HUES64 (cell line): ENCODE measurements at regions not wholly inside any gene's neighbourhood (a gene's known extent, or its start where the extent isn't known, plus 50 kb on each side); places are given as distances from the start of the nearest gene placed in this dataset.

Experiments
- H3K27ac ChIP-seq: 2 replicates; pipeline ENCODE4 v1.7.0; 2013; ENCODE audit warnings: low read depth, low read length, inconsistent platforms
- H3K27me3 ChIP-seq: 2 replicates; pipeline ENCODE4 v1.6.1; 2013; ENCODE audit warnings: mild to moderate bottlenecking, low read length; ENCODE audit not compliant: insufficient read depth
- H3K36me3 ChIP-seq: 2 replicates; pipeline ENCODE4 v1.6.1; 2013; ENCODE audit warnings: mild to moderate bottlenecking, low read length; ENCODE audit not compliant: insufficient read depth
- H3K4me1 ChIP-seq: 2 replicates; pipeline ENCODE4 v1.6.1; 2013; ENCODE audit warnings: mild to moderate bottlenecking, low read length, moderate library complexity; ENCODE audit not compliant: insufficient read depth
- H3K4me3 ChIP-seq: 2 replicates; pipeline ENCODE4 v1.5.1; 2013; ENCODE audit warnings: mild to moderate bottlenecking, low read length, moderate library complexity
- H3K9ac ChIP-seq: 2 replicates; pipeline ENCODE4 v1.6.1; 2013; ENCODE audit warnings: mild to moderate bottlenecking, low read depth, low read length
- H3K9me3 ChIP-seq: 2 replicates; pipeline ENCODE4 v1.6.1; 2013; ENCODE audit warnings: low read depth, low read length; ENCODE audit not compliant: insufficient read depth
- WGBS: fragments of 150-250, 120-280 bp; methylation state at CpG from one replicate; pipeline ENCODE4 v1.1.7; 2013; ENCODE audit warnings: missing lambda C conversion rate; 5-methylcytosine and 5-hydroxymethylcytosine counted together

DNA sequence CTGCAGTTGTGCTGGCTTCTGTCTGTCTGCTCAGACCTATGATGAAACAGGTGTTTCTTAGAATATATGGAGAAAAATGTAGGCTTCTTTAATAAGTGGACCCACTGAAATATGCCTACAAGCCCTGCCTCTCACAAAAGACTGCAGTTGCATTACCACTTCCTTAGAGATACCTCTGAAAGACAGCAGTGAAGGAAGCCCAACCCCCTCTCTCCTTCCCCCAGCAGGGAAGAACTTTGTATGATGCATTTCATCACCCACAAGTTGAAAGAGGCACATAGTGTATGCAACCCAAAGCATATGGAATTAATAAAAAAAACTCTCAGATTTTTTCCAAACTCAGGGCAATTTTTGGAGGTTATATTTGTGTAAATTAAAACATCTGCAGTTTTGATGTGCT, 916.7 kb downstream of the TECRL start:
- H3K4me1 ChIP-seq, result peaks cover 4% of the 10 kb centered on the region
- H3K4me3 ChIP-seq, result no peak overlapping the region
- H3K9ac ChIP-seq, result no peak overlapping the region
- no peaks in the 10 kb centered on the region for H3K27me3 ChIP-seq
- no peaks in the 10 kb centered on the region for H3K9me3 ChIP-seq
- no peaks in the 10 kb centered on the region for H3K36me3 ChIP-seq
- H3K27ac ChIP-seq, result no peak overlapping the region

DNA sequence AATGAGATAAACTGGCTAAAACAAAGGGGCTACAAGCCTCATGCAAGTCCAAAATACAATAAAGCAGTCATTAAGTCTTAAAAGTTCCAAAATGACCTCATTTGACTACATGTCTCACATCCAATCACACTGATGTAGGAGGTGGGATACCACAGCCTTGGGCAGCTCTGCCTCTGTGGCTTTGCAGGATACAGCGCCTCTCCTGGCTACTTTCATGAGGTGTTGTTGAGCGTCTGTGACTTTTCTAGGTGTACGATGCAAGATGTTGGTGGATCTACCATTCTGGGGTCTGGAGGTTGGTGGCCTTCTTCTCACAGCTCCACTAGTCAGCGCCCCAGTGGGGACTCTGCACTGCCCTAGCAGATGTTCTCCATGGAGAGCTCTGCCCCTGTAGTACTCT, 944.9 kb downstream of the TECRL start:
- Histone ChIP-seq H3K27me3 (no peaks in the 10 kb centered on the region), H3K27ac (no peak overlapping the region), H3K4me1 (no peaks in the 10 kb centered on the region), H3K4me3 (no peak overlapping the region), H3K9ac (no peak overlapping the region), H3K36me3 (no peaks in the 10 kb centered on the region), H3K9me3 (no peaks in the 10 kb centered on the region)
- 96% methylated on average over 4 of the region's 4 CpGs for WGBS

DNA sequence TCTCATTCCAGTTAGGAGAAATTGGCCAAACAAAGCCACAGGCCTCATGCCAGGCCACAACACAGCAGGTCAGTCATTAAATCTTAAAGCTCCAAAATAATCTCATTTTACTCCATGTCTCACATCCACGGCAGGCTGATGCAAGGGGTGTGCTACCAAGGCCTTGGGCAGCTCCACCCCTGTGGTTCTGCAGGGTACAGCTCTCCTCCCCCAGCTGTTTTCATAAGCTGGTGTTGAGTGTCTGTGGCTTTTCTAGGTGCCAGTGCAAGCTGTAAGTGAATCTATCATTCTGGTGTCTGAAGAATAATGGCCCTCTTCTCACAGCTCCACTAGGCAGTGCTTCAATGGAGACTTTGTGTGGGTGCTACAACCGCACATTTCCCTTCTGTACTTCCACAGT, 949.2 kb downstream of the TECRL start:
- H3K4me3 ChIP-seq, result no peak overlapping the region
- WGBS, result 94% methylated on average over 2 of the region's 2 CpGs
- no peak overlapping the region for H3K27ac ChIP-seq

DNA sequence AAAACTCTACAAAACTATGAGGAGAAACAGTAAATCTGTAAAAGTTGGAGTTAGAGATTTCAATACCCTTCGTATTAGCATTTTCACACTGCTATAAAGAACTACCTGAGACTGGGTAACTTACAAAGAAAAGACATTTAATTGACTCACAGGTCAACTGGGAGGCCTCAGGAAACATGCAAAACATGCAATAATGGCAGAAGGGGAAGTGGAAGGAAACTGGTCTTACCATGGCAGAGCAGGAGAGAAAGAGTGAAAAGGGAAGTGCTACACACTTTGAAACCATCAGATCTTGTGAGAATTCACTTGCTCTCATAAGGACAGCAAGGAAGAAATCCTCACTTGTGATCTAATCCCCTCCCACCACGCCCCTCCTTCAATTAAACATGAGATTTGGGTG, 949.9 kb downstream of the TECRL start:
- WGBS, result no CpG with 5 or more reads among the region's 2 CpGs
- no peak overlapping the region for H3K9ac ChIP-seq
- no peaks in the 10 kb centered on the region for H3K27me3 ChIP-seq
- no peaks in the 10 kb centered on the region for H3K4me1 ChIP-seq
- no peak overlapping the region for H3K4me3 ChIP-seq
- H3K36me3 ChIP-seq, result no peaks in the 10 kb centered on the region
- no peaks in the 10 kb centered on the region for H3K9me3 ChIP-seq
- no peak overlapping the region for H3K27ac ChIP-seq

More for the DNA sequence above, 949.2 kb downstream of the TECRL start:
- no peaks in the 10 kb centered on the region for H3K9me3 ChIP-seq
- H3K9ac ChIP-seq, result no peak overlapping the region
- no peaks in the 10 kb centered on the region for H3K4me1 ChIP-seq
- no peaks in the 10 kb centered on the region for H3K36me3 ChIP-seq
- no peaks in the 10 kb centered on the region for H3K27me3 ChIP-seq

DNA sequence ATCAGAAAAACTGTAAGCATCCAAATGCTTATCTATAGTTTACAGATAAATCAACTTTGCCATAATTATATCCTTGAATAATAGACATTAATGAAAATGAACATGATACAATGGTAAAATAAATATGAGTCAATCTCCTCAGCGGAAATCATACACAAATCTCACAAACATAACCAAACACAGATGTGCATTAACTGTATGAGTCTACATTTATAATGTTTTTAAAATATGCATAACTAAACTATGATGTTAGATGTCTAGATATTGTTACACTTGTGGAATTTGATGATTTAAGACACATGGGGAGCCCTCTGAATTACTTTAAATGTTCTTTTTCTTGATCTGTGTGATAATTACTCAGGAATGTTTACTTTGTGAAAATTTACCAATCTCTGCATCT, 951.2 kb downstream of the TECRL start:
- Histone ChIP-seq H3K9ac (no peak overlapping the region), H3K4me3 (no peak overlapping the region), H3K27me3 (no peaks in the 10 kb centered on the region), H3K36me3 (no peaks in the 10 kb centered on the region), H3K27ac (no peak overlapping the region), H3K4me1 (no peaks in the 10 kb centered on the region), H3K9me3 (no peaks in the 10 kb centered on the region)
- WGBS, result no CpG with 5 or more reads among the region's 1 CpG

DNA sequence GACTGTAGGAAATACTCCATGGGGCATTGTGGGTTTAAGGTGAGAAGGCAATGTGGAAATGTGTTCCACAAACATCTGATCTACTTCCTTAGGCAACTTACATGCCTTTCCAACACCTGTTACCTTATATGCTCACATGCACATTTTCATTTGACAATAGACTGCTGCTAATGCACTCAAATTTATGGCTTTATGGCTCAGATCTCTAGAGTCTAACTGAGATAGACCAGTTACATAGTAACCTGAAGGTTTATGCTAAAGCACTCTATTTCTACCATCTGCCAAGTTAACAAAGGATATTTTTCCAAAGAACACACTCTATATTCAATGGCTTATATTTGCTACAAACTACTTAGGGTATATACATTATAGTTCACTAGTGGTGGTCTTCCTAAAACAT, 969.0 kb downstream of the TECRL start:
- no peak overlapping the region for H3K9ac ChIP-seq
- no peaks in the 10 kb centered on the region for H3K27me3 ChIP-seq
- no peak overlapping the region for H3K4me3 ChIP-seq
- H3K4me1 ChIP-seq, result no peaks in the 10 kb centered on the region
- no peak overlapping the region for H3K27ac ChIP-seq
- no peaks in the 10 kb centered on the region for H3K9me3 ChIP-seq
- no peaks in the 10 kb centered on the region for H3K36me3 ChIP-seq

DNA sequence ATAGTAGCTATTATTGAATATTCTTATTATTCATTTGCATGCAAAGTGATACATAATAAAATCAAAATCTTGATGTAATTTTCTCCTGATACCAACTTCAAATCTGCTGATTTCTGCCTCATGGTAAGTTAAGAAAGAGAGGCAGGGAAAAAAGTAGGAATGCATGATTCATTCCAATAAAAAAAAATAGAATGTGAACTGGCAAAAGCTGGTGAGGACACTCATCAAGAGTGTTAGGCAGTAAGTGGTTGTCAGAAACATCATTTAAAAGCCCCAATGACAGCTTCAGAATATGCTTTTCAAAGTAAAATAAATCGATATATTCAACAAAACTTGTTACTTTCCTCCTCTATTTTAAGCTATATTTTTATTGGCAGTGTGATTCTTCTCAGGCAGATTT, 979.1 kb downstream of the TECRL start:
- no peaks in the 10 kb centered on the region for H3K4me1 ChIP-seq
- no CpG with 5 or more reads among the region's 1 CpG for WGBS
- no peaks in the 10 kb centered on the region for H3K36me3 ChIP-seq
- H3K9ac ChIP-seq, result no peak overlapping the region
- no peaks in the 10 kb centered on the region for H3K27me3 ChIP-seq
- no peaks in the 10 kb centered on the region for H3K9me3 ChIP-seq
- H3K4me3 ChIP-seq, result no peak overlapping the region
- no peak overlapping the region for H3K27ac ChIP-seq

DNA sequence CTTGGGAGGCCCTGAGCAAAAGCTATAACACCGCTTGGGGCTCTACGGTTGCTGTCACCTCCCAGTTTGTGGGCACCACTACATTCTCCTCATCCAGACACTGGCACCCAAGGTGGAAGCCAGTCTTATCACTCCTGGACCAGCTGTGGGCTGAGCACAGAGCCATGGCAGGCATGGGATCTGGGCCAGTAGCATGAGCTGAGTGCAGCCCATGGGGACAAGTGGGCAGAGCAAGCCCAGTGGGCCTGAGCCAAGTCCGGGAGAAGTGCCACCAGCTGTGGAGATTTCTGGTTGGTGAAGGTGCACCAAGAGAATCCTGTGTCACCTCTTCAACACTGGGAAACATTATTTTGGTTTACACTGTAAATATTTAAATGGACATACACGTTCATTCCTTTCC, 1013.0 kb downstream of the TECRL start:
- Histone ChIP-seq H3K4me1 (no peaks in the 10 kb centered on the region), H3K27ac (no peak overlapping the region), H3K9me3 (peaks cover 26% of the 10 kb centered on the region), H3K27me3 (no peaks in the 10 kb centered on the region), H3K36me3 (no peaks in the 10 kb centered on the region), H3K4me3 (no peak overlapping the region), H3K9ac (no peak overlapping the region)
- WGBS, result 88% methylated on average over 4 of the region's 4 CpGs

DNA sequence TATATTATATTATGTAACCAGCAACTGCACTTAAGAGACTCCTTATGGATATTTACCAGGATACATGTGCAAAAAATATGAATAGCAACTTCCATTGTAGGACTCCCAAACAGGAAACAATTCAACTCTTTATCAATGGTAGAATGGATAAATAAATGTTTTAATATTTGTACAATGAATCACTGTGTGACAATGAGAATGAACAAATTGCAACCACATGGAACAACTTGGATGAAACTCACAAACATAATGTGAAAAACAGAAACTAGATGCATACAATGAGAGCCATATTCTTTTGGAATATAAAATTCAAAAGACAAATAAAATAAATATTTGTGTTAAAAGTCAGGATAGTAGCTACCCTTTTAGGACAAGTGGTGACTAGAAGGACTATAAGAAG, 1015.7 kb downstream of the TECRL start:
- Histone ChIP-seq H3K36me3 (no peaks in the 10 kb centered on the region), H3K4me1 (no peaks in the 10 kb centered on the region), H3K9ac (no peak overlapping the region), H3K9me3 (peaks cover 26% of the 10 kb centered on the region), H3K4me3 (no peak overlapping the region), H3K27ac (no peak overlapping the region), H3K27me3 (no peaks in the 10 kb centered on the region)

DNA sequence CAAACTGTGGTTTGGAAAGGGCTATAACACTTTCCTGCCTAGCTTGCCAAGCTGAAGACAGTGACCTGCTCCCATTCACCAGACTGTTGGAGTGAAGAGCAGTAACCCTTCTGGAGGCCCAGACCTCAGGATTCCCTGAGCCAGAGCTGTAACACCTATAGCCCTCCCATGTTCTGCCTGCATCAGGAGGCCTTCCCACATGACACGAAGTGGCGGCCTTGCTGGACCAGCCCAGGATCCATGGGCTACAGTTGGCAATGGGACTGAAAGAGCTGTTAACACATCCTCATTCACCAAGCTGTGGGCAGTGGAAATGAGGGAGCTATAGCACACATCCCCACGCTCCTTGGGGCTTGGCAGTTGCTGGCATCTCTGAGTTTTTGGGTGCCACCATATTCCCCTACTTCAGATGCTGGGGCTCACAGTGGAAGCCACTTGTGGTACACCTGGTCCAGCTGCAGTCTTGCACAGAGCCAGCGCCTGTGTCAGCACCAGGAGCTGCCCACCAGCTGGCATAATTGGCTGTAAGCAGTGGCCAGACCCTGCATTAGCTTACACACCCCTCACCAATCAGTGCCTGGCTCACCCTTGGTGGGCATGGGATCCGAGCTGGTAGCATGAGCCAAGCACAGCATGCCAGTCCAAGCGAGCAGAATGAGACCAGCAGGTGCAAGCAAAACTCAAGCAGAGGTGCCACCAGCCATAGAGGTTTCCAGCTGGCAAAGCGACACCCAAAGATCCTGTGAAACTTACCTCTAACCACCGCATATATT, 1029.3 kb downstream of the TECRL start:
- Histone ChIP-seq H3K27me3 (no peaks in the 10 kb centered on the region), H3K36me3 (no peaks in the 10 kb centered on the region), H3K27ac (no peak overlapping the region), H3K4me3 (no peak overlapping the region), H3K4me1 (no peaks in the 10 kb centered on the region), H3K9ac (no peak overlapping the region), H3K9me3 (no peaks in the 10 kb centered on the region)
- 92% methylated on average over 7 of the region's 8 CpGs for WGBS

DNA sequence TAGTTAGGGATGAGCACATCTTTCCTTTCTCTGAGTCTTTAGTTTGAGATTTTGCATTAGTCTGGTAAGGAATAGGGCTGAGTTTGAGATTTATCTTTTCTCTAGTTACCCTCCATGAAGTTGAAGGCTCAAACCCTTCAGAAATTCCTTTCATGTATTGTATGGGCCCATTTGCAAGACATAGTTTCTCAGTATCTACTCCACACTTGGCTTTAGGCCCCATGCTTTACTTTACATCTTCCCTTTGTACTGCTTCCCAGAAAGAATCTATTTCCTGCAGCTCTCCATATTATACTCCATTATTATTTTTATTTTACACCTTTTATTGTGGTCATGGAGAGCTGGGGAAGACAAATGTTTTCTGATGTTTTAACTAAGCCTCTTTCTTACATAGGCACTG, 1038.2 kb downstream of the TECRL start:
- Histone ChIP-seq H3K9ac (no peak overlapping the region), H3K9me3 (no peaks in the 10 kb centered on the region), H3K4me1 (peaks cover 12% of the 10 kb centered on the region), H3K27me3 (no peaks in the 10 kb centered on the region), H3K27ac (no peak overlapping the region), H3K36me3 (no peaks in the 10 kb centered on the region), H3K4me3 (no peak overlapping the region)

DNA sequence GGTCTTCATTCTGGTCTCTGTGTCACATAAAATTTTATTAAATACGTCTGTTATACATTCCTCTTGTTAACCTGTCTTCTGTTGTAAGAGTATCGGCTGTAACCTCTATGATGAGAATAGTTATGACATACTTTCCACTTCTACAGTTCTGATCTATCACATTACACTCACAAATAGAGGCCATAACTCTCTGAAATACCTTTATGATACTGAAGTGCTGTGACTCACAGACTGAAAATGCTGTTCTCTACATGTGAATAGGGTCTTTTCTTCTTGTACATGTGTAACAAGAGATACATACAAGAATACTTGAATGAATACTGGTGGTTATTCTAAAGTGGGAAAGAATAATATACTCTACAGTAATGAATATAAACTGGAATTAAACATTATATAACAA, 1047.6 kb downstream of the TECRL start:
- 100% methylated on average over 2 of the region's 2 CpGs for WGBS

More for the DNA sequence above, 1047.6 kb downstream of the TECRL start:
- no peak overlapping the region for H3K4me3 ChIP-seq
- H3K27me3 ChIP-seq, result no peaks in the 10 kb centered on the region
- peaks cover 6% of the 10 kb centered on the region for H3K4me1 ChIP-seq
- H3K9me3 ChIP-seq, result no peaks in the 10 kb centered on the region
- H3K27ac ChIP-seq, result no peak overlapping the region
- H3K9ac ChIP-seq, result no peak overlapping the region
- no peaks in the 10 kb centered on the region for H3K36me3 ChIP-seq
